Esophagus muscularis mucosa (tissue), 4 donors: ENCODE measurements at regions not wholly inside any gene's neighbourhood (a gene's known extent, or its start where the extent isn't known, plus 50 kb on each side); places are given as distances from the start of the nearest gene placed in this dataset.

Source experiments
- DNase-seq: peaks from one replicate; pipeline ENCODE4 v3.0.0-alpha.2; 2017; ENCODE audit errors: extremely low spot score
- H3K27ac ChIP-seq, 4 donors: fragments of 200-600 bp; sonication (generic); replicated peaks in 1 of 4; 1 replicate in 3 of 4; 2 replicates in 1 of 4; pipeline ENCODE4 v1.5.1; 2016 to 2019; ENCODE audit warnings: mild to moderate bottlenecking in 1 of 4
- H3K27me3 ChIP-seq, 4 donors: fragments of 200-600 bp; sonication (generic); one replicate each; pipeline versions ENCODE4 v1.5.1 to v1.6.0; 2016 to 2019
- H3K36me3 ChIP-seq, 4 donors: fragments of 200-600 bp; sonication (generic); one replicate each; pipeline ENCODE4 v1.5.1; 2016 to 2019
- H3K4me1 ChIP-seq, 4 donors: fragments of 200-600 bp; sonication (generic); one replicate each; pipeline ENCODE4 v1.5.1; 2016 to 2019
- H3K4me3 ChIP-seq, 4 donors: fragments of 200-600 bp; sonication (generic); 1 replicate in 2 of 4; 2 replicates in 2 of 4; pipeline ENCODE4 v1.5.1; 2016 to 2019; ENCODE audit warnings: mild to moderate bottlenecking in 4 of 4, moderate library complexity in 1 of 4
- H3K9me3 ChIP-seq, 4 donors: fragments of 200-600 bp; sonication (generic); 1 replicate in 3 of 4; 2 replicates in 1 of 4; pipeline ENCODE4 v1.5.1; 2016 to 2019
- CTCF ChIP-seq, 3 experiments: fragments of 200-600 bp in 2 of 3; fragments of 450-650 bp in 1 of 3; sonication (generic) in 2 of 3; IDR thresholded peaks; one replicate each; pipeline ENCODE4 v1.5.1; 2017 to 2019; ENCODE audit warnings: antibody characterized with exemption in 3 of 3, mild to moderate bottlenecking in 2 of 3, moderate library complexity in 1 of 3
- EP300 ChIP-seq: sonication (generic); formaldehyde crosslinking; IDR thresholded peaks from one replicate; pipeline ENCODE4 v1.6.1; 2017; ENCODE audit warnings: antibody characterized with exemption
- POLR2A ChIP-seq: fragments of 450-650 bp; IDR thresholded peaks from one replicate; pipeline ENCODE4 v1.6.1; 2017; ENCODE audit warnings: antibody characterized with exemption, moderate library complexity, mild to moderate bottlenecking, low read depth
- POLR2AphosphoS5 ChIP-seq, 2 donors: sonication (generic); formaldehyde crosslinking; IDR thresholded peaks; one replicate each; pipeline ENCODE4 v1.6.1; 2017; ENCODE audit warnings: antibody characterized with exemption in 2 of 2
- WGBS: methylation state at CpG from one replicate; pipeline ENCODE4 v1.1.5; 2018; 5-methylcytosine and 5-hydroxymethylcytosine counted together
- intact Hi-C: fragments of 100-400 bp; cut with DNase I; formaldehyde crosslinking; loops from one replicate; pipeline ENCODE4 v1.15.1; 2023

- Histone ChIP-seq H3K27ac (no peak overlapping the region), H3K4me3 (no peak overlapping the region), H3K4me1 (no peaks in the 10 kb centered on the region), H3K36me3 (no peaks in the 10 kb centered on the region), H3K9me3 (no peaks in the 10 kb centered on the region), H3K27me3 (no peaks in the 10 kb centered on the region)
- intact Hi-C loops: no loop called here
- no peak for DNase-seq
- WGBS: 86% methylated on average over 8 of the region's 8 CpGs
- TF ChIP-seq POLR2A: no peak
- no peak for TF ChIP-seq EP300
- no peak for TF ChIP-seq CTCF (IDR thresholded peaks at IDR 0.05)
- no peak for TF ChIP-seq POLR2AphosphoS5 (IDR thresholded peaks at IDR 0.05)
Observed at GRCh38 chr9:111250875-111251842, 78.9 kb downstream of the OR2K2 start.

GRCh38 chr9:111237447-111237846, 92.6 kb downstream of the OR2K2 start:
- Histone ChIP-seq H3K4me3 (no peak overlapping the region), H3K27me3 (no peaks in the 10 kb centered on the region), H3K36me3 (no peaks in the 10 kb centered on the region), H3K9me3 (no peaks in the 10 kb centered on the region), H3K27ac (no peak overlapping the region), H3K4me1 (no peaks in the 10 kb centered on the region)
- DNase-seq: no peak
- intact Hi-C loops: no loop called here
- 81% methylated on average over 1 of the region's 1 CpG for WGBS
- no peak for TF ChIP-seq EP300
- TF ChIP-seq CTCF (IDR thresholded peaks at IDR 0.05): no peak
- no peak for TF ChIP-seq POLR2A
- TF ChIP-seq POLR2AphosphoS5 (IDR thresholded peaks at IDR 0.05): no peak

- no peaks in the 10 kb centered on the region for H3K9me3 ChIP-seq
- no peak overlapping the region for H3K27ac ChIP-seq
- no peaks in the 10 kb centered on the region for H3K27me3 ChIP-seq
- H3K4me3 ChIP-seq: no peak overlapping the region
- intact Hi-C loops: no loop called here
- 44% methylated on average over 2 of the region's 2 CpGs for WGBS
- H3K36me3 ChIP-seq: no peaks in the 10 kb centered on the region
- DNase-seq: no peak
- TF ChIP-seq CTCF (IDR thresholded peaks at IDR 0.05) (no peak), POLR2A (no peak), POLR2AphosphoS5 (IDR thresholded peaks at IDR 0.05) (no peak), EP300 (no peak)
- H3K4me1 ChIP-seq: no peaks in the 10 kb centered on the region
Observed at GRCh38 chr9:111236332-111236731, 93.7 kb downstream of the OR2K2 start.

GRCh38 chr9:111233963-111234362, 96.1 kb downstream of the OR2K2 start:
- Histone ChIP-seq H3K27me3 (no peaks in the 10 kb centered on the region), H3K4me3 (no peak overlapping the region), H3K36me3 (no peaks in the 10 kb centered on the region), H3K9me3 (no peaks in the 10 kb centered on the region), H3K4me1 (no peaks in the 10 kb centered on the region), H3K27ac (no peak overlapping the region)
- intact Hi-C loops: no loop called here
- TF ChIP-seq POLR2AphosphoS5 (IDR thresholded peaks at IDR 0.05) (no peak), POLR2A (no peak), EP300 (no peak), CTCF (IDR thresholded peaks at IDR 0.05) (no peak)
- no peak for DNase-seq
- WGBS: 88% methylated on average over 3 of the region's 3 CpGs
